IMR-90 (cell line): ENCODE measurements at regions not wholly inside any gene's neighbourhood (a gene's known extent, or its start where the extent isn't known, plus 50 kb on each side); places are given as distances from the start of the nearest gene placed in this dataset.

Source experiments
- ATAC-seq: fragments of 200-7000 bp; cut with Tn5 transposase; 2 replicates; pipeline ENCODE4 v1.9.1; 2020; ENCODE audit warnings: low read depth, mild to moderate bottlenecking, moderate library complexity
- BruUV-seq: library from RNA; stranded (reverse); fragments of 400-500 nt; replicated peaks from 2 replicates; lab custom pipeline; 2021; lab: Mats Ljungman, UMichigan
- CTCF ChIA-PET: fragments of 300-600 bp; formaldehyde crosslinking; extraction: SDS; loops from one replicate; lab custom pipeline; 2021; ENCODE audit warnings: antibody characterized with exemption; lab: Yijun Ruan, JAX
- POLR2A ChIA-PET: fragments of 300-600 bp; sonication (Branson Sonifier 250); formaldehyde crosslinking; loops from one replicate; lab custom pipeline; 2022; ENCODE audit warnings: antibody characterized with exemption; ENCODE audit not compliant: unreplicated experiment; lab: Charles Lee
- DNase-seq: peaks from one replicate; pipeline ENCODE4 v3.0.0; 2013
- H2AFZ ChIP-seq: replicated peaks from 2 replicates; pipeline ENCODE3; 2013; ENCODE audit warnings: low read length, mild to moderate bottlenecking; ENCODE audit not compliant: poor library complexity
- H2AK5ac ChIP-seq: 2 replicates; pipeline ENCODE4 v1.6.1; 2013; ENCODE audit warnings: low read depth, low read length, inconsistent platforms
- H2AK9ac ChIP-seq: replicated peaks from 2 replicates; pipeline ENCODE3; 2013; ENCODE audit warnings: mild to moderate bottlenecking, low read depth, low read length, moderate library complexity; ENCODE audit not compliant: poor library complexity
- H2BK120ac ChIP-seq: 2 replicates; pipeline ENCODE4 v1.6.1; 2013; ENCODE audit warnings: low read depth, low read length, inconsistent platforms
- H2BK15ac ChIP-seq: 3 replicates; pipeline ENCODE4 v1.6.1; 2013; ENCODE audit warnings: low read depth, low read length, inconsistent platforms
- H2BK20ac ChIP-seq: 2 replicates; pipeline ENCODE4 v1.6.1; 2013; ENCODE audit warnings: low read depth, mild to moderate bottlenecking, inconsistent platforms, low read length, moderate library complexity
- H2BK5ac ChIP-seq: 2 replicates; pipeline ENCODE4 v1.6.1; 2013; ENCODE audit warnings: mild to moderate bottlenecking, low read depth, low read length, inconsistent platforms; ENCODE audit not compliant: poor library complexity, severe bottlenecking
- H3K14ac ChIP-seq: replicated peaks from 2 replicates; pipeline ENCODE4 v1.6.1; 2013; ENCODE audit warnings: low read depth, low read length, inconsistent platforms
- H3K18ac ChIP-seq: 2 replicates; pipeline ENCODE4 v1.6.1; 2013; ENCODE audit warnings: low read depth, low read length, control low read depth
- H3K23ac ChIP-seq: 2 replicates; pipeline ENCODE4 v1.6.1; 2013; ENCODE audit warnings: low read depth, low read length, inconsistent platforms
- H3K27ac ChIP-seq: 2 replicates; pipeline ENCODE4 v1.5.1; 2013; ENCODE audit warnings: mild to moderate bottlenecking, control low read depth, low read length; ENCODE audit not compliant: insufficient read depth
- H3K27me3 ChIP-seq: 2 replicates; pipeline ENCODE4 v1.6.1; 2013; ENCODE audit warnings: low read length; ENCODE audit not compliant: control insufficient read depth, insufficient read depth
- H3K36me3 ChIP-seq: 2 replicates; pipeline ENCODE4 v1.6.1; 2013; ENCODE audit warnings: low read length, mixed read lengths; ENCODE audit not compliant: control insufficient read depth, insufficient read depth
- H3K4ac ChIP-seq: 2 replicates; pipeline ENCODE4 v1.6.1; 2013; ENCODE audit warnings: low read depth, low read length, inconsistent platforms
- H3K4me1 ChIP-seq: 2 replicates; pipeline ENCODE4 v1.6.1; 2013; ENCODE audit warnings: low read length, mixed read lengths; ENCODE audit not compliant: control insufficient read depth, insufficient read depth
- H3K4me2 ChIP-seq: 2 replicates; pipeline ENCODE4 v1.6.1; 2013; ENCODE audit warnings: low read depth, mild to moderate bottlenecking, control low read depth, low read length, moderate library complexity
- H3K4me3 ChIP-seq: 2 replicates; pipeline ENCODE4 v1.5.1; 2013; ENCODE audit warnings: low read depth, mild to moderate bottlenecking, control low read depth, low read length, moderate library complexity; ENCODE audit not compliant: insufficient read depth
- H3K56ac ChIP-seq: 2 replicates; pipeline ENCODE4 v1.6.1; 2013; ENCODE audit warnings: low read length, inconsistent platforms; ENCODE audit not compliant: insufficient read depth; ENCODE audit errors: extremely low read depth
- H3K79me1 ChIP-seq, 2 experiments: 2 replicates each; pipeline ENCODE4 v1.6.1; 2013; ENCODE audit warnings: low read length in 2 of 2, inconsistent platforms in 1 of 2, low read depth in 1 of 2
- H3K9ac ChIP-seq: 2 replicates; pipeline ENCODE4 v1.6.1; 2013; ENCODE audit warnings: low read depth, low read length, control low read depth
- H3K9me1 ChIP-seq: 2 replicates; pipeline ENCODE4 v1.6.1; 2013; ENCODE audit warnings: low read length, inconsistent platforms; ENCODE audit not compliant: insufficient read depth
- H3K9me3 ChIP-seq: 2 replicates; pipeline ENCODE4 v1.6.1; 2013; ENCODE audit warnings: low read length; ENCODE audit not compliant: control insufficient read depth, insufficient read depth
- H4K20me1 ChIP-seq: 2 replicates; pipeline ENCODE4 v1.6.1; 2013; ENCODE audit warnings: low read length, inconsistent platforms; ENCODE audit not compliant: insufficient read depth
- H4K5ac ChIP-seq: 2 replicates; pipeline ENCODE4 v1.6.1; 2013; ENCODE audit warnings: mild to moderate bottlenecking, low read depth, low read length, control low read depth
- H4K8ac ChIP-seq, 2 experiments: 2 replicates each; pipeline ENCODE4 v1.6.1; 2013; ENCODE audit warnings: low read depth in 2 of 2, low read length in 2 of 2, control low read depth in 1 of 2, inconsistent platforms in 1 of 2
- H4K91ac ChIP-seq: 2 replicates; pipeline ENCODE4 v1.6.1; 2013; ENCODE audit warnings: low read depth, low read length, inconsistent platforms; ENCODE audit not compliant: insufficient read depth
- BHLHE40 ChIP-seq: fragments of 150-350 bp; IDR thresholded peaks from 2 replicates; pipeline ENCODE4 v1.6.1; 2016; ENCODE audit warnings: mild to moderate bottlenecking, low read depth, low read length
- CEBPB ChIP-seq: IDR thresholded peaks from 2 replicates; pipeline ENCODE4 v1.6.1; 2012; ENCODE audit warnings: low read depth, low read length, improper control_type of control experiment
- CHD1 ChIP-seq: IDR thresholded peaks from 2 replicates; pipeline ENCODE4 v1.6.1; 2012; ENCODE audit warnings: low read depth, low read length, improper control_type of control experiment
- CTCF ChIP-seq: conservative IDR thresholded peaks from 2 replicates; pipeline ENCODE4 v1.5.1; 2012; ENCODE audit warnings: mild to moderate bottlenecking, low read depth, low read length, improper control_type of control experiment
- ELK1 ChIP-seq: fragments of 150-350 bp; IDR thresholded peaks from 2 replicates; pipeline ENCODE4 v1.6.1; 2016; ENCODE audit warnings: low read depth, mild to moderate bottlenecking, low read length, moderate library complexity, borderline replicate concordance
- FOS ChIP-seq: fragments of 150-350 bp; IDR thresholded peaks from 2 replicates; pipeline ENCODE4 v1.6.1; 2016; ENCODE audit warnings: low read depth, low read length
- MAFK ChIP-seq: IDR thresholded peaks from 2 replicates; pipeline ENCODE4 v1.6.1; 2012; ENCODE audit warnings: low read depth, low read length, improper control_type of control experiment
- MAZ ChIP-seq: IDR thresholded peaks from 2 replicates; pipeline ENCODE4 v1.6.1; 2012; ENCODE audit warnings: low read depth, mild to moderate bottlenecking, low read length, improper control_type of control experiment, moderate library complexity, borderline replicate concordance
- MXI1 ChIP-seq: IDR thresholded peaks from 2 replicates; pipeline ENCODE4 v1.6.1; 2012; ENCODE audit warnings: low read depth, mild to moderate bottlenecking, low read length, moderate library complexity, borderline replicate concordance
- NFE2L2 ChIP-seq: fragments of 150-350 bp; IDR thresholded peaks from 2 replicates; pipeline ENCODE4 v1.6.1; 2016; ENCODE audit warnings: low read depth, mild to moderate bottlenecking, low read length
- POLR2A ChIP-seq: IDR thresholded peaks from 2 replicates; pipeline ENCODE4 v1.6.1; 2012; ENCODE audit warnings: mild to moderate bottlenecking, low read depth, low read length
- RAD21 ChIP-seq: IDR thresholded peaks from 2 replicates; pipeline ENCODE4 v1.6.1; 2012; ENCODE audit warnings: low read length, improper control_type of control experiment
- RCOR1 ChIP-seq: IDR thresholded peaks from 2 replicates; pipeline ENCODE4 v1.6.1; 2012; ENCODE audit warnings: mild to moderate bottlenecking, low read length, improper control_type of control experiment; ENCODE audit not compliant: insufficient replicate concordance
- SMC3 ChIP-seq: fragments of 150-350 bp; IDR thresholded peaks from 2 replicates; pipeline ENCODE4 v1.6.1; 2016; ENCODE audit warnings: low read depth, mild to moderate bottlenecking, antibody characterized with exemption, low read length, moderate library complexity
- USF2 ChIP-seq: fragments of 150-350 bp; IDR thresholded peaks from 2 replicates; pipeline ENCODE4 v1.6.1; 2017; ENCODE audit warnings: mild to moderate bottlenecking, antibody characterized with exemption, low read length, low read depth
- WGBS, 2 experiments: methylation state at CpG; one replicate each; pipeline versions ENCODE4 v1.1.5 to v1.1.7; 2013; ENCODE audit warnings: missing lambda C conversion rate in 2 of 2; ENCODE audit not compliant: insufficient read length in 1 of 2; ENCODE audit errors: extremely low coverage in 2 of 2; 5-methylcytosine and 5-hydroxymethylcytosine counted together
- dilution Hi-C: fragments of 300-500 bp; cut with HindIII; formaldehyde crosslinking; loops from one replicate; pipeline ENCODE4 v1.14.3; 2018; ENCODE audit warnings: low sequenced_read_pairs; ENCODE audit not compliant: unreplicated experiment
- in situ Hi-C: fragments of 300-500 bp; cut with MboI; formaldehyde crosslinking; loops from 3 replicates; pipeline ENCODE4 v1.14.3; 2019; ENCODE audit warnings: low sequenced_read_pairs, inconsistent platforms, mixed read lengths
- intact Hi-C: fragments of 100-400 bp; cut with micrococcal nuclease; formaldehyde crosslinking; loops from 2 replicates; pipeline ENCODE4 v1.10.0; 2022

GRCh38 chr10:133000648-133001047 lies 58.3 kb upstream of the CFAP46 start:
- DNase-seq (no peak), ATAC-seq (no peak)
- no peak overlapping the region for H3K4me2 ChIP-seq
- no peak overlapping the region for H4K8ac ChIP-seq
- no peak overlapping the region for H3K23ac ChIP-seq
- no CpG with 5 or more reads among the region's 9 CpGs for WGBS, 2 experiments
- no peak overlapping the region for H4K5ac ChIP-seq
- H2BK120ac ChIP-seq, result no peak overlapping the region
- no peaks in the 10 kb centered on the region for H3K9me3 ChIP-seq
- H4K91ac ChIP-seq, result no peak overlapping the region
- no peak overlapping the region for H3K27ac ChIP-seq
- no peak overlapping the region for H2AK9ac ChIP-seq
- CTCF ChIA-PET, result no interaction called here
- H2AK5ac ChIP-seq, result no peak overlapping the region
- H2BK5ac ChIP-seq, result no peak overlapping the region
- no peak overlapping the region for H3K14ac ChIP-seq
- H3K4me1 ChIP-seq, result no peaks in the 10 kb centered on the region
- intact Hi-C loops (no loop called here), in situ Hi-C loops (no loop called here), dilution Hi-C loops (no loop called here)
- POLR2A ChIA-PET, result no interaction called here
- H4K20me1 ChIP-seq, result no peaks in the 10 kb centered on the region
- no peak overlapping the region for H3K4me3 ChIP-seq
- BruUV-seq, result no TSS peak
- no peaks in the 10 kb centered on the region for H3K79me1 ChIP-seq
- H3K27me3 ChIP-seq, result peaks cover 8% of the 10 kb centered on the region; the same call in 1 of the 2 replicates
- H3K18ac ChIP-seq, result no peak overlapping the region
- H2AFZ ChIP-seq, result no peak overlapping the region
- H3K9me1 ChIP-seq, result no peaks in the 10 kb centered on the region
- H2BK20ac ChIP-seq, result no peak overlapping the region
- H3K56ac ChIP-seq, result no peak overlapping the region
- no peaks in the 10 kb centered on the region for H3K36me3 ChIP-seq
- H3K9ac ChIP-seq, result no peak overlapping the region
- no peak overlapping the region for H2BK15ac ChIP-seq
- TF ChIP-seq NFE2L2 (no peak), SMC3 (no peak), RCOR1 (no peak), ELK1 (no peak), MXI1 (no peak), CHD1 (no peak), CTCF (no peak), RAD21 (no peak), MAZ (no peak), USF2 (no peak), CEBPB (no peak), MAFK (no peak), FOS (no peak), BHLHE40 (no peak), POLR2A (no peak)
- no peak overlapping the region for H3K4ac ChIP-seq
